Pulmonary artery endothelial cell (primary cell): ENCODE measurements at regions not wholly inside any gene's neighbourhood (a gene's known extent, or its start where the extent isn't known, plus 50 kb on each side); places are given as distances from the start of the nearest gene placed in this dataset.
A peak's percentile ranks its signal among the peaks of the same experiment; 100 is the strongest.

Experiments used
- DNase-seq: peaks from one replicate; pipeline ENCODE4 v3.0.0-alpha.2; 2011; ENCODE audit warnings: low read depth, low spot score

DNA sequence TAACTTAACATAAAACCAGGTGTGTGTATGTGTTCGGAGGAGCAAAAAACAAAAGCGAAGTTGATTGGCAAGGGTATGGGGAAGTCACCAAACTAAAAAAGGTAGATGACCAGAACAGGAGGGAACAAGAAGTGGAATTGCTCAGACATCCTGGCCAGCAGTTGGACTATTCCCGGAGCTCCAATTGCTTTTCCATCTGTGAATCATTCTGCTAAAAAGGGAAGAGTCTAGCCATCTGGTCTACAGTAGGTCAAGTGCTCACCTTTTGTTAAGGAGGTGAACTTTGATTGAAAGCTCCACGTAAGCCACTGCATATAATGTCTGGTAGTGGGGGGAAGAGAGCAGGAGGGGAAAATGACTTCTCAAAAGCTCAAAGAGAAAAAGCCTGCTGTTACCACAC lies 50.0 kb upstream of the BET1 start:
- DNase-seq, result no peak

DNA sequence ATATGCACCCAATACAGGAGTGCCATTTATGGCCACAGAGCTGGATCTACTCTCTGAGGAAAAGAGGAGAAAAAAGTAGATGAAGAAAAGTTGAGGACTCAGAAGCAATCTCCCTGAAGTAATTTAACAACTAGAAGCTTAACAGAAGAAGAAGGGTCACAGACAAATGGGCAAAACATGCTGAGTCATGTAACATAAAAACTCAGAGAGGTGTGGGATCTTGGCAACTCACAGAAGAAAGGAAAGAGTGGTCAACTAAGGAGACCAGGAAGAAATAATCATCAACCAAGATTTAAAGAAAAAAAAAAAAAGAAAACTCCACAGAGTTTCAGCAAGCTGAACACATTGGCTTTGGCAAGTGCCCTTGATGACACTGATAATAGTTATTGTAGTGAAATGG lies 51.8 kb upstream of the BET1 start:
- no peak for DNase-seq

DNA sequence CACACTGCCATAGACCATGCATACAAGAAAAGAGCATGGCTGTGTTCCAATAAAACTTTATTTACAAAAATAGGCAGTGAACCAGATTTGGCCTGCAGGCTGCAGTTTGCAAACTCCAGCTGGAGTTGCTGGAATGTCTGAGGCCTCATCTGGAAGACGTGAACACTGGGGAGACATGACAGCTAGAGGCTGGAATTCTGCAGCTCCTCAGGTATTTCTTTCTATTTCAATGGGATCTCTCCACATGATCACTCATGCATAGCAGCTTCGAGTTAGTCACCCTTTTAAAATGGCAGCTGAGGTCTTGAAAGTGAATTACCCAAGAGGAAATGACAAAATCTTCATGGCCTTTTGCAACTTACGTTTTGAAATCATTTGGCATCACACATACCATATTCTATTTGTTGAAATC lies 52.6 kb upstream of the BET1 start:
- no peak for DNase-seq

DNA sequence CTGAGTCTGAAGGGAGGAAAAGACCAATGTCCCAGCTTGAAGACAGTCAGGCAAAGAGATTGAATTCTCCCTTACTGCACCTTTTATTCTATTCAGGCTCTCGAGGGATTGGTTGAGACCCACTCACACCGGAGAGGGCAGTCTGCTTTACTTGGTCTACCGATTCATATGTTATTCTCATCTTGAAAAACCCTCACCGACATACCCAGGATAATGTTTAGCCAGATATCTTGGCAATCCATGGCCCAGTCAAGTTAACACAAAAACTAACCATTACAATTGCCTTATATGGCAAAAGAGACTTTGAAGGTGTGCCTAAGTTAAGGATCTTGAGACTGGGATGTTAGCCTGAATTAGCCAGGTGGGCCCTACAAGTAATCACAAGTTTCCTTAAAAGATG lies 53.8 kb upstream of the BET1 start:
- no peak for DNase-seq

DNA sequence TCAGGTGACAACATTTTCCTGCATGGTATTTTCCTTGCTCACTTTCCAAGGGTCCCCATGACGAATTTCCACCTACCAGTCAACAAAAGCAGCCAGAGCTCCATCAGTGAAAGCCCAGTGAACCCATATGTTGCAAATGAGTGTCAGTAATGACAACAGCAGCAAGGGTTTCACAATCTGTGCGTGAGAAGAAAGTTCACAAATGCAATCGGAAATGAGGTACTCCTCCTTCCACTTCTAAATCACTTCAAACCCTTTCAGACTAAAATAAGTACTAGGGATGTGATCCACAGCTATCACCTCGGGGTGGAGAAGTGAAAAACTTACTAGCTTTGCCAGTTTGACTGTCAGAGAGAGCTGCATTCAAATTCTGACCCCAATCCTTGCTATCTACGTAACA lies 55.6 kb upstream of the BET1 start:
- no peak for DNase-seq

DNA sequence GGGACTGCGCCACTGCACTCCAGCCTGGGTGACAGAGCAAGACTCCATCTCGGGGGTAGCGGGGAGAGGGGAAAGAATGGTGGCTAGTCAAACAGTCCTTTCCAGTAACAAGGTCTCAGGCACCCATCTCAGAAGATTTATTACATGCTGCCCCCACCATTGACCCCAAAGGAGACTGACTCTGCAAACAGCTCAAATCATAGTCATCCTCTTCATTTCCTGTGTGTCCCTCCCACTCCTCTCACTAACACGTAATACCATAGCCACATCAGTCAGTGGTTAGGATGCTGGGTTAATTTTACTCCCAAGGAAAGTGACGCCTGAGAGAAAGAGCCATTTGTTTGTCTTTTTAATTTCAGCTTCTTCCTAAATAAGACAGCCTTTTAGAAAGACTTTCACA lies 56.6 kb upstream of the BET1 start:
- DNase-seq, result no peak

DNA sequence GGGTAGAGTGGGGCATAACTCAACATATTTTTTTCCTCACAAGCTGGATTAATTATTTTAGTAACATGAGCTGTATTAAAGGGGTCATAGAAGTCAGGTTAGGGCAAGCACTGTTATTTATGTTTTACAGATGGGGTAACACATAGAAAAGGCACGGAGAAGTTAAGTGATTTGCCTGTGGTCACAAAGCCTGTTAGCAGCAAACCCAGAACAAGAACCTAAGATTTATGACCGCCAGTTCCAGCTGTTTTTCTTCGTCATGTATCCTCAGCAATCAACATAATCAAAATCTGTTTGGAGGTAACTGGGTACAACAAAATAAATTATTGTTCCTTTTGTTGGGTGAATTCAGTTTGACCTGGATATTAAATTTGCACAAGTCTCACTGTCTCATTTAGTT lies 57.2 kb upstream of the BET1 start:
- no peak for DNase-seq

DNA sequence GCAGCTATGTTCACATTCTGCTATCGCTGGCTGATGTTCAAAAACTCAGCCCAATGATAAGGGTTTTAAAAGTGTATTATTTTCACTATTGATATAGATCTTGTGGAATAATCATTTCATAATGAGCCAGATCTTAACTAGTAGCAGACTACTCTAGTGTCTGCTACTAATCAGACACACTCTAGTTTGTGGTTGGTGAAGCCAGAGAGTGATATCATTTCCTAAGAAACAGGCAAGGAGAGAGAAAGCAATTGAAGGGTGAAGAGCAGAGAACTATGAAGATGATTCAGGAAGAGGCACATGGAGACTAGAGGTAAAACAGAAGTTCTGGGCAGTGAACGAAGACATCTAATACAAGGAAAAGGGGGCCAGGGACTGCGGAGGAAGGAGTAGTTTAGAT lies 58.2 kb upstream of the BET1 start:
- no peak for DNase-seq

DNA sequence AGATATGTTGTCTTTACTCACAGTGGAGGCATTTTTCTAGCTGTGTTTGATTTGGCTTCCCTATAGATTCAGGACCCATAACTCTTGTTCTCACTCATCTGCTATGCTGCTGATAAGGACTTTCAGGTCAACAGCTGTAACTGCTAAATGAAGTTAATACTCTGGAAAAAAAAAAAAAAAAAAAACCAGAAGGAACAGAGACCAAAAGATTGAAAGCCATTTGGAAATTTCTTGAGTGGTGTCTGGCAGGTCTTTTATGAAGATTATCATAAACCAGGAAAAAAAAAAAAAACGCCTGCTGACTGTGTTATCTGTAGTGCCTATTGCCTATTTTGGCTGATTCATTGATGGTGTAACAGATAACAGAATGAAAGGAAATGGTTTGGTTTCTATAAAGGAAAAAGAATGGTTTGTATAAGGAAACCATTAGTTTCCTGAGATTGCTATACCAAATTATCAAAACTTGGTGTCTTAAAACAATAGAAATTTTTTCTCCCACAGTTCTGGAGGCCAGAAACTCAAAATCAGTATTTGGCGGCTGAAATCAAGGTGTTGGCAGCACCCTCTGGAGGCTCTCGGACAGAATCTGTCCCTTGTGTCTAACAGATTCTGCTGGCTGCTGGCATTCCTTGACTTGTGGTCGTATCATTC lies 60.5 kb upstream of the BET1 start:
- DNase-seq, result peak; percentile 43

DNA sequence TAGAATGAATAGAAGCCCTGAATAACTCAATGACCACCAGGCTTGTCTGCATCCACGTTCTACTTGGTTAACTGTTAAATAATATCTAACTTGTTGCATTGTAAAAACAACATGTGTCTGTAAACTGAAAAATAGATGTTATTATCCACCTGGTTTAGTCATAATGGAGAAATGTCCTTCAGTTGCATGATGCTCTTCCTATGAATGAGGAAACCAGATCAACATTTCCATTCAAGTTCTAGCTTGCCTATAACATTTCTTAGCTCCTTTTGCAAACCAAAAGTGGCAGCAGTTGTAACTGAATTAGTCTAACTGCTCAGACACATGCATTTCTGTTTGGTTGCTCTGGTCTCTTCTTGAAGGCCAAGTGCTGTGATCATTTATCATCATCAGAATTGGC lies 62.9 kb upstream of the BET1 start:
- no peak for DNase-seq

DNA sequence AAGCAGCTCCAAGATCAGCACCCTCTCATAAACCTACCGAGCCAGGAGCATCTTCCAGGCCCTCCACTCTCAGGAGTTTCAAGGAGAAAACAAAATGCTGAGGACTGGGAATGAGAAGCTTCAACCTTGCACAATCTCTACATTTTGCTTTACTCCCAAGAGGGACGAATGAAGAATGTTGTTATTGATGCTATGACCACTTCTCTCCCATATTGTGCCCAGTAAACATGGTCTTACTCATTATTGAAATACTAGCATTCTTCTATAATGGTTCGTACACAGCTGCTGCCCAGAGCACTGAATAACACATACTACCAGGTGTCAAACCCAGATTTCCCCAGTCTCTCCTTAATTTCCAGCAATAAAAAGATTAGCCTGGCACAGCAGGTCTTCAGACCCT lies 63.4 kb upstream of the BET1 start:
- no peak for DNase-seq

DNA sequence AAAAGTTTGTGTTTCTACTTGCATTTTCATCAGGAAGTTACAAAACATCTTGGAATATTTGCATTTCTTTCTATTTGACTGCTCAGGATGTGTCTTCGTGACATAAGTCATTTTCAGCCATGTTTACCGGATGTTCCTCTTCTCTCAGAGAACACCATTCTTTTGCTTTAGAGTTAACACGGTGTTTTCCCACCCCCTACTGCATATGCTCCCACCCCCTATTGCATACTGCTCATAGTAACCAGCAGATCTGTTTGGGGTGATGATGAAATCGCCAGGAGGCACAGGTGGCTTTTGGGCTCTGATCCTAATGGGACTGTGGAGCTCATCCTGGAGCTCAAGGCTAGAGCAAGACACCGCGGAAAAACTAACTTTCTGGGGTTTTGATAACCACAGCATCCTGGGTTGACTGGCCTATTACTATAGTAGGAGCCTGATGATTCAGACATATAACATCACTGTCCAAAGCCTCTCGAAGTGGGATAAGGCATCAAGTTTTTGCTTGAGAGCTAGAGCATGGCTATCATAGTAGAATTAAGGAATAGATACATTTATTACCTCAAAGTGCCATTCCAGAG lies 65.1 kb upstream of the BET1 start:
- no peak for DNase-seq

DNA sequence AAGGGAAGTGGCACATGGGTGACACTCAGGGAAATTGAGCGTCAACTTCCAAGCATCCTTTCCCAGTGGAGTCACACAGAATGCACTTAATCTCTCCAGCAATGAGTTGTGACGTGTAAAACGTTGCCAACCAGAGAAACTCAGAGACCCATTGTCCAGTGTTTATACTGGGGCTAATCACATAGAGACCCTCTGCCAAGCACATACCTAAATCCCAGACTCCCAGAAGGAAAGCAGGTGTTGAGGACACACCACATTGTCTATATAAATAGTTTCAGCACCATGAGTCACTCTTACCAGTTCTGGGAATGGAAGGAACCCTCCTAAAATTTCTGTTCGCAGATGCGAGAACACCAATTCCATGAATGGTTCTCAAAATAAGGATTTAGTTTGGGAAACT lies 76.4 kb upstream of the BET1 start:
- DNase-seq, result no peak

DNA sequence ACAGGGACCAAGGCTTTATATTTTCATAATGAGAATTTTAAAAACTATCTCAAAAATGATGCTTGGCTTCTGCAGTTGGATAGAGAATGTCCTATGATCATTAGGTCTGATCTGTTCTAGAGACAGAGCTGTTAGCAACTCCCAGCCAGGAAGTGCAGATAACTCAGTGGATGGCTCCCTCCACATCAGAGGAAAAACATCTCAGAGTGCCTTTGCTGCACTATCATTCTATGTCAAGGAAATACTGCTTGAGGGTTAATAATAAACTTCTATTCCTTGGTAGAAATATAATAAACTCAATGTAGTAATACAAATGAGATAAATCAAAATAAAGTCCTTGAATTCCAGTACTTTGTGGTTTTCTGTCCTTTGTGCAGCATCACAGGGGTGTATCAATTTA lies 78.0 kb upstream of the BET1 start:
- DNase-seq, result no peak

DNA sequence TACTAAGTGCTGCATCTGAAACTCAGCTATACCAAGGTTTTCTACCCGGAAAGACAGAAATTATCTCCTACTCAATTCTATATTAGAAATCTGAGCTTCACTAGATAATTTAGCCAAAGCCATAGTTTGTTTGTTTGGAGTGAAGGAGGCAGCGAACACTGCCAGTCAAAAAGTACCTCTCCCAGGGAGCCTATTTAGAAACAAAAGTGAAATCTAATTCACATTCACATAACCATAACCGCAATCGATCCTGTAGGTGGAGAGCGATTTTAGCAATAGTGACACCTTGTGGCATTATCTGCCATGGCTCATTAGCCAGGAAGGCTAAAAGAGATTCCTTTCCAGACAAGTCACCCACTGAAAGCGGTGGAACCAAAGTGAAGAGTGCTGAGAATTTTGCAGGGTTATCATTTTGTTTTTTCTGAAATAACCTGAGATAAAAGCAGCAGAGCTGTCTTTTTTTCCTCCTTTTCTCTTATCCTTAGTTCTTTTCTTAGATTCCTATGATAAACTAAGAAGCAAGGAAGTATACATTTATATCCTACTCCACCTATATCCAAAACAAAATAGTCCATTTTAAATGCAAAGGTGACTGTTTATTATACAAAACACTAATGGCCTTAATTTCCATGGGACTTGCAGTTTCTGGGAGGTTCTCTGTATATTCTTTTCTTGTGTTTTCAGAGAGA lies 83.7 kb upstream of the BET1 start:
- peak; percentile 33 for DNase-seq

DNA sequence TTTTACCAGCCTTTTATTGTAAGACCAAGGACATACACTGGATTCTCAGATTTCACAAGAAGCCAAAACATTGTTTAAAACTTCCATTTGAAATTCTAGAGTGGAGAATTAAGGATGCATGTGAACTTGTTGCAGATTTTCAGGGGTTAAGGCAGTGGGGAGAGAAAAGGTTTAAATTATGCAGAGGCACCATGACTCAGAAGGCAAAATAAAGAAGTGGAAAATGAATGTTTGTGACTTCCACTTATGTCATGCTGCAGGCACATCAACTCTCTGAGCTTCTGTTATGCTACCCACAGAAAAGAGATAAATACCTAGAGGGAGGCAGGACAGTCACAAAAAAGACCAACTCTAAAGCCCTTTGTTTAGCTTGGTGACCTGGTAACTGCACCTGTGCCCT lies 84.4 kb upstream of the BET1 start:
- DNase-seq, result no peak

DNA sequence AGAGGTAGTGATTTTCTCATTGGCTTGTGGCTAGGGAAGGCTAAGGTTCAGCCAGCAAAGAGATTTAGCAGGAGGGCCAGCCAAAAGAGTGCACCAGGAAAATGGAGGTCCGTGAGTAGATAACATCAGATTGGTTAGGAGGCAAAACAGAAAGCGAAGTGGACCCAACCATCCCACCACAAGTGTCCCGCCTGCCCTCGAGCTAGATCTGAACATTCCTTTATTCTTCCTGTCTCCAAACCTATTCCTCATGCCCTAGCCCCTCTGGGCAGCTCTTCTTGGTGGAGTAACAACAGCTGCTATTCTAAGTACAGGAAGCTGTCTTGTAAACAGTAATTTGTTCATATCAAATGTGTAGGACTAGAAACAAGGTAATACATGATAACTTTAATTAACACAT lies 85.7 kb upstream of the BET1 start:
- no peak for DNase-seq

DNA sequence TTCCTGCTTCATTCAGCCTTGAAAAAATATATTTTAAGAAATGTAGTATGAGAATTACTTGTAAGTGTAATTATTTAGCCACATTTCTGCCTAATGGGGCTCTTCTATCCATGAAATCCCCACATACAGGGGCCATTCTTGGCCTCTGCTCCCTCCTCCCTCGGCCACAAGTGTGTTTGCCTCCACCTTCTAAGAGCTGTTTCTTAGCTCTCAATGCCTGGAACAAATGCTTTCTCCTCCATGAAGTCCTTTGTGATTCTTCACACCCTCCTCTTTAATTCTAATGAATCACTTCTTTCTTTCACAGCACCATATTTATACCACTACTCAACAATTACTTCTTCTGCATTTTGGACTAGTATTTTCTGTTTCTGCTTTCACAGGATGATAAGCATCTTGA lies 88.8 kb upstream of the BET1 start:
- no peak for DNase-seq

DNA sequence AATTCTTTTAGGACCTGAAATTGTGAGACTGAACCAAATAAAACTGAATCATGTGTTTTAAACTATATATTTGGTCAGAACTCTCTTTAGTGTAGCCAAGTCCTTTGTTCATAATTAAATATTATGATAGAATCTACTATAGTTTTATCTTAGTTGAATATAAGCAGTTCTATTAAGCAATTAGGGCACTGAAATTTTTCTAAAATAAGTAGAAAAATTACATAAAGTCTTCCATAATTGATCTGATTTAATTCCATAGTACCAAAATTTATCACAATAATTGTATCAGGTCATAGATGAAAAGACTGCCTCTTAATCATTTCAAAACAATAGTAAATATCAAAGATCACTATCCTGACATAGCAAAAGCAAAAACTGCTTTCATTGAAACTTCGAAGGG lies 90.1 kb upstream of the BET1 start:
- no peak for DNase-seq

DNA sequence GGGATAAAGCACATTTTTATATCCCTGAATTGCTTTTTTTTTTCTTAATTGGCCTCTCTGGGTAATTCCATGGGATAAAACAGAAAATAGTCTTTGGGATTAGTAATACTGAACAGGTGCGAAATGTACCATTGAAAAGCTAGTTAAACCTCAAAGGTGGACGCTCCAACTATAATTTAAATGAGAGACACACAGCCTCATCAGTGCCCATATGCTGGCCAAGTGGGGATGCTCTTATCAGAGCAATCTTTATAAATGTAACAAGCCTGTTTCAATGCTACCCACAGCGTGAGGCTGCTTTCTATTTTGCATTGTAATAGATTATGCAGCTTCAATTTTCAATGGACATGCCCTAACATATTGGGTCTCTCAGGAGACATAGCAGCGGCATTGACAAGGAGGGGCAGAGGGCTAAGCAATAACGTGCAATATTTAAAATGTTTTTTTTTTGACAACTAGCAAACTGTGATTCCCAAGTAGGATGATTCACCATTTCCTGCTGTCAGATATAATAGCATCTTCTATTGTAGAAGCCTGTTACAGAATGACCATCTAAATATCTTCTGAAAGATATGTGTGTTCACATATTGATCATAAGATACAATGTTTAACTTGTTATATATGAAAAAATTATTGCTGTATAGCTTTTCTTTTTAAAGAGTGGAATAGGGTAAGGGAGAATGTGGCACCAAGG lies 91.3 kb upstream of the BET1 start:
- DNase-seq, result no peak

DNA sequence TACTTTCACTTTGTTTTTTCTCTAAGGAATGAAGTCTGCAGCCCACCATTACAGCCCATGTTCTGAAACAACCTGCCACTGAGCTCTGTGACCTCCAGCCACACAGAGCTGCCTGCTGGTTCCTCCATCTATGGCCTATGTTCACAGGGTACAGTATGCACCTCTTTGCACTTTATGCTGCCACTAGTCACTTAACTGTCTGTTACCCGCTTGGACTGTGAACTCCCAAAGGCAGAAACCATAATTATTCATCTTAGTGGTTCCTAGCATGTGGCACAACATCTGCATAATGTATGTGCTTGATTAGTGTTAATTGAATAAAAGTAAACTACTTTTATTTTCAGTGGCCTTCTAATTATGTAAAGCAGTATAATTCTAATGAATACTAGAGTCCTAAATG lies 95.5 kb upstream of the BET1 start:
- DNase-seq, result no peak

DNA sequence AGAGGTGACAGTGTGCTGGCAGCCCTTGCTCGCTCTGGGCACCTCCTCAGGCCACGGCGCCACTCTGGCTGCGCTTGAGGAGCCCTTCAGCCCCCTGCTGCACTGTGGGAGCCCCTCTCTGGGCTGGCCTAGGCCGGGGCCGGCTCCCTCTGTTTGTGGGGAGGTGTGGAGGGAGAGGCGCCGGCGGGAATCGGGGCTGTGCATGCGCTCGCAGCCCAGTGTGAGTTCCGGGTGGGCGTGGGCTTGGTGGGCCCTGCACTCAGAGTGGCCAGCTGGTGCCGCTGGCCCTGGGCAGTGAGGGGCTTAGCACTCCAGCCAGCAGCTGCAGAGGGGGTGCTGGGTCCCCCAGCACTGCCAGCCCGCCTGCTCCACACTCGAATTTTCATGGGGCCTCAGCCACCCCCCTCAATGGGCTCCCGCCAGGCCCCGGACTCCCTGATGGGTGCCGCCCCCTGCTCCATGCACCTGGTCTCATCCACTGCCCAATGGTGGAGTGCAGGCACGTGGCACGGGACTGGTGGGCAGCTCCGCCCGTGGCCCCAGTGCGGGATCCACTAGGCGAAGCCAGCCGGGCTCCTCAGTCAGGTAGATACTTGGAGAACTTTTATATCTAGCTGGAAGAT lies 96.7 kb upstream of the BET1 start:
- no peak for DNase-seq
